Lower leg skin (tissue), 4 donors: ENCODE measurements at regions not wholly inside any gene's neighbourhood (a gene's known extent, or its start where the extent isn't known, plus 50 kb on each side); places are given as distances from the start of the nearest gene placed in this dataset.

Experiments used
- DNase-seq, 2 donors: peaks; one replicate each; pipeline ENCODE4 v3.0.0-alpha.2; 2019; ENCODE audit warnings: low spot score in 2 of 2
- H3K4me3 ChIP-seq: fragments of 200-600 bp; sonication (generic); 2 replicates; pipeline ENCODE4 v1.5.1; 2017; ENCODE audit warnings: mild to moderate bottlenecking, low read depth; ENCODE audit not compliant: poor library complexity, severe bottlenecking
- POLR2A ChIP-seq, 2 donors: fragments of 450-650 bp; IDR thresholded peaks; one replicate each; pipeline ENCODE4 v1.6.1; 2016 to 2017; ENCODE audit warnings: antibody characterized with exemption in 2 of 2, mild to moderate bottlenecking in 1 of 2, moderate library complexity in 1 of 2
- WGBS, 2 donors: methylation state at CpG; one replicate each; pipeline ENCODE4 v1.1.5; 2018; 5-methylcytosine and 5-hydroxymethylcytosine counted together
- intact Hi-C: fragments of 100-400 bp; cut with DNase I; formaldehyde crosslinking; loops from one replicate; pipeline ENCODE4 v1.15.0; 2023; ENCODE audit warnings: low total_unique reads
- TF ChIP-seq, protein P1 (sequence below), 3 donors: fragments of 450-650 bp; IDR thresholded peaks; one replicate each; pipeline ENCODE4 v1.5.1; 2016; ENCODE audit warnings: antibody characterized with exemption in 3 of 3, mild to moderate bottlenecking in 3 of 3, moderate library complexity in 2 of 3

DNA sequence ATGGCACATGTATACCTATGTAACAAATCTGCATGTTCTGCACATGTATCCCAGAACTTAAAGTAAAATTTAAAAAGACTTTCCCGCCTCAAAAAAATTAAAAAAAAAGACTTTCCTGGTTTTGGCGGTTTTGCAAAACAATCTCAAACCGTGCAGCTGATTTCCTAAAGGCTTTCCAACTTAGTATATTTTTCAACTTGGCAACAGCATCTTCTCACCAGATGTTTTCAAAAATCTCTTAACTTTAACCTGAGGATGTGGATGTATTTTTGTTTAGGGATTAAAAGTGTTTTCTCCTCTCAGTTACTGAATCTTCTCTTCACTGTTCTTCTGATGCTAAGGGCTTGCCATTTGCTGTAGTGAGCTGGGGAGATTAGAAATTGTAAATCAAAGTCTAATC, 96.5 kb upstream of the PLPP4 start:
- DNase-seq: no peak
- TF ChIP-seq, protein P1, sequence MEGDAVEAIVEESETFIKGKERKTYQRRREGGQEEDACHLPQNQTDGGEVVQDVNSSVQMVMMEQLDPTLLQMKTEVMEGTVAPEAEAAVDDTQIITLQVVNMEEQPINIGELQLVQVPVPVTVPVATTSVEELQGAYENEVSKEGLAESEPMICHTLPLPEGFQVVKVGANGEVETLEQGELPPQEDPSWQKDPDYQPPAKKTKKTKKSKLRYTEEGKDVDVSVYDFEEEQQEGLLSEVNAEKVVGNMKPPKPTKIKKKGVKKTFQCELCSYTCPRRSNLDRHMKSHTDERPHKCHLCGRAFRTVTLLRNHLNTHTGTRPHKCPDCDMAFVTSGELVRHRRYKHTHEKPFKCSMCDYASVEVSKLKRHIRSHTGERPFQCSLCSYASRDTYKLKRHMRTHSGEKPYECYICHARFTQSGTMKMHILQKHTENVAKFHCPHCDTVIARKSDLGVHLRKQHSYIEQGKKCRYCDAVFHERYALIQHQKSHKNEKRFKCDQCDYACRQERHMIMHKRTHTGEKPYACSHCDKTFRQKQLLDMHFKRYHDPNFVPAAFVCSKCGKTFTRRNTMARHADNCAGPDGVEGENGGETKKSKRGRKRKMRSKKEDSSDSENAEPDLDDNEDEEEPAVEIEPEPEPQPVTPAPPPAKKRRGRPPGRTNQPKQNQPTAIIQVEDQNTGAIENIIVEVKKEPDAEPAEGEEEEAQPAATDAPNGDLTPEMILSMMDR (IDR thresholded peaks at IDR 0.05): no peak
- no peak for TF ChIP-seq POLR2A (IDR thresholded peaks at IDR 0.05)
- intact Hi-C loops: loop anchor here (5.0 kb wide), 1 partner anchor 928 kb away; no protein-coding TSS in a partner anchor
- 43 to 51% methylated on average over 3 of the region's 3 CpGs for WGBS, 2 donors
- no peak overlapping the region for H3K4me3 ChIP-seq

DNA sequence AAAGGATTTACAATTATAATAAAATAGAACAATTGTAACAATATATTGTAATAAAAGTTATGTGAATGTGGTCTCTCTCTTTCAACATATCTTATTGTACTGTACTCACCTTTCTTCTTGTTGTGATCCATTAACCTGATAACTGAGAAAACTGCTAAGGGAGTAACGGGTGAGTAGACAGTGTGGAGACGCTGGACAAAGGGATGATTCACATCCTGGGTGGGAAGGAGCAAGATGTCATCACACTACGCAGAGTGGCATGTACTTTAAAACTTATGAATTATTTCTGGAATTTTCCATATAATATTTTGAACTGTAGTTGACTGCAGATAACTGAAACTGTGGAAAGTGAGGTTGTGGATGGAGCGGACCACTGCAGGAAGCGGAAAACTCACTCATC, 91.2 kb upstream of the PLPP4 start:
- 77 to 79% methylated on average over 5 of the region's 5 CpGs for WGBS, 2 donors
- no peak for DNase-seq
- no peak overlapping the region for H3K4me3 ChIP-seq
- TF ChIP-seq POLR2A (IDR thresholded peaks at IDR 0.05): no peak
- TF ChIP-seq, protein P1 (IDR thresholded peaks at IDR 0.05): no peak
- intact Hi-C loops: no loop called here

DNA sequence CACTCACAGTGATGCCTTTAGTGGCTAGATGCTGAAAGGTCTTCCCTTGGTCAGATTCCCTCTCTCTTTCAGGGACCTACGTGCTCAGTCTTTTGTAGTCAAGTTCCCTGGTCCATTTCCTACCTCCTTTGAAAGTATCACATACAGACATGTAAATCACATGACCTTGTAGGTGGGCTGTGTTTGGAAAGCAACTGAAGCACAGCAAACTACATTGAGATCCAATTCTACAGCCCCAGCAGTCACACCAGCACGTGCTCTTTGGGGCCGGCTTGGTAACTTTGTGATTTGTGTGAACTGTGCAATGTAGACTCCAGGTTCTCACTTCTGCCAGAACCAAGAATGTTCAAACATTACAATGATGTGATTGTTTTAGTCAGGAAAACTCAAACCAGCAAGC, 89.7 kb upstream of the PLPP4 start:
- 66 to 75% methylated on average over 3 of the region's 3 CpGs for WGBS, 2 donors
- no peak overlapping the region for H3K4me3 ChIP-seq
- no peak for TF ChIP-seq POLR2A (IDR thresholded peaks at IDR 0.05)
- TF ChIP-seq, protein P1 (IDR thresholded peaks at IDR 0.05): no peak
- no peak for DNase-seq
- intact Hi-C loops: no loop called here

DNA sequence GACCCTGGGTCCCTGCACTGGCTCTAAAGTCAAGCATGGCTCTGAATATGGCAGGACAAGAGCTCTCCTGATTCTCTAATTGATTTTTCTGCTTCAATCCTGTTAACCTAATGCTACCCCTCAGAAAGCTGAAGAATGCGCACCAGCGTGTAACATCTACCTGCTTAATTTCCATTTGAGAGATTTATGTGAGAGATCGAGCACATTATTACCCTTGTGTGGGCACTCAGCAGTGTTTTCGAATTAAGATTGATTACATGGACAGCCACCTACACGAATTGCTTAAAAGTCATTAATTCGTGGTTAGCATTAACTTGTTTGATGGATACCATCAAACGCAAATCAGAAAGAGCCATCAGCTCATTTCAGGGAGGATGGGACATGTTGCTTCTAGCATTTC, 88.7 kb upstream of the PLPP4 start:
- intact Hi-C loops: no loop called here
- WGBS, 2 donors: 63 to 72% methylated on average over 7 of the region's 7 CpGs
- no peak overlapping the region for H3K4me3 ChIP-seq

DNA sequence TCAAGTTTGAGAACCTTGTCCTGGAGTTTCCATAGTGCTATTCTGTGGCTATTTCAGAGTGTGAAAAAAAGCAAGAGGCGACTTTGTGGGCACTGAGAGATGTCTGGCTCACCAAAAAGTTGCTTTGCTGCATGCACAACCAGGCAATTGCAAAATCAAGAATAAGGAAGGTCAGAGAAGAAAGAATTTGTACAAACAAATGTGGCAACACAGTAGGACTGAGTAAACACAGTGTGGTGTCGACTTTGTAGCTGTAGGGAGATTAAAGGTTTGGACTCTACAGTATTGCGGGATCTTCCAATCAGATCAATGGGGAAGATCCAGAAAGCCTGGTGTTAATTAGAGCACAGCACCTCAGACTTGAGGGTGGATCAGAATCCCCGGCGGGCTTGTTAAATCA, 88.1 kb upstream of the PLPP4 start:
- intact Hi-C loops: no loop called here
- TF ChIP-seq, protein P1 (IDR thresholded peaks at IDR 0.05): no peak
- TF ChIP-seq POLR2A (IDR thresholded peaks at IDR 0.05): no peak
- no peak for DNase-seq
- H3K4me3 ChIP-seq: no peak overlapping the region
- 62 to 63% methylated on average over 5 of the region's 5 CpGs for WGBS, 2 donors

More for the DNA sequence above, 88.7 kb upstream of the PLPP4 start:
- TF ChIP-seq, protein P1 (IDR thresholded peaks at IDR 0.05): no peak
- DNase-seq: no peak

DNA sequence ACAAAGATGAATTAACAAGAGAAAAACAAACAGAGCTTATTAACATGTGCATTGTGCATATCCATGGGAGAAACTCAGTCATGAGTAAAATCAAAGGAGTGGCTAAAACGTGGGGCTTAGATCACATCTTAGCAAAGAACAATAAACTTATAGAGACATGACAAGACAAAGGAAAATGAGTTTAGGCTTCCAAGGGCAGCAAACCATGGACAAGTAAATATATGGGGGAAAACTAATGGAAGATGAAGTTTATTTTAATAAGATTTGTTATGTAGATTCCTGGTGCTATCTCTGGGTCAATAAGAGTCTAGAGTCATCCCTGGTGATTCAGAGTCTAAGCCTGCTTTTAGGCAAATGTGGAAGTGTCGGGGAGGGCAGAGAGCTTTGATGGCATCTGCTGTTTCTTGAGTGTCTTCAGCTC, 87.2 kb upstream of the PLPP4 start:
- 49 to 53% methylated on average over 2 of the region's 2 CpGs for WGBS, 2 donors
- TF ChIP-seq, protein P1 (IDR thresholded peaks at IDR 0.05): no peak
- TF ChIP-seq POLR2A (IDR thresholded peaks at IDR 0.05): no peak
- no peak overlapping the region for H3K4me3 ChIP-seq
- DNase-seq: no peak
- intact Hi-C loops: no loop called here
